Kidney capillary endothelial cell (primary cell): ENCODE measurements at regions not wholly inside any gene's neighbourhood (a gene's known extent, or its start where the extent isn't known, plus 50 kb on each side); places are given as distances from the start of the nearest gene placed in this dataset.

ENCODE experiments used
- DNase-seq: peaks from one replicate; pipeline ENCODE4 v3.0.0-alpha.2; 2018; ENCODE audit warnings: low spot score

DNA sequence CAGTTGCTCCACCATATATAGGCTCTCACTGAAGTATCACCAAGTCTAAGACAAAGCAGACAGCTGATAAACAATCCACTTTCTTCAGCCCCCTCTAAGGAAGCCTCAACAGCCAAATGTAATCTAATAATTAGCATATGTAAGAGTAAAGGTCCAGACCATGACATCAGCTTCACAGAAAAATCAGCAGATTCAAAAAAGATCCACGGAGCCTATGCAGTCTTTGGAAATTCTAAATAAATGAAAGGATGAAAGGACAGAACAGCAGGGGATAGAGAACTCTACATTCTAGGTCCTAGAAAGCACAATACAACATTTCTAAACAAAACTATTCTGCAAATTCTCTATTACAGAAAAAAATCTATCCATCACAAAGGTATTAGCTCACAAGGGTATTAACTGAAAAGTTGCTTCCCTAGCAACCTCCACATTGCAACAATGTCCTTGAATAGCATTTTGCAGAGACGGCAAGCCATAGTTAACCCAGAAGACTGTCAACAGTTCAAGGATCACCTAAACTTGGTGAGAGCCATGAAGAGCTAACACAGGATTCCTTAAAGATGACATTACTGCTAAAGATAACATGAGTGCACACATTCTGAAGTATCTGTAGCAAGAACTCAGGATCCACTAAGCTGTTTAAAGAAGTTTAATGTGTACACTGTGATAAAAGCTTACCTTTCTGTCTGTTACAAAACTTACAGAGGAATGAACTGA, 74.3 kb downstream of the SIPA1L2 start:
- DNase-seq, result no peak

DNA sequence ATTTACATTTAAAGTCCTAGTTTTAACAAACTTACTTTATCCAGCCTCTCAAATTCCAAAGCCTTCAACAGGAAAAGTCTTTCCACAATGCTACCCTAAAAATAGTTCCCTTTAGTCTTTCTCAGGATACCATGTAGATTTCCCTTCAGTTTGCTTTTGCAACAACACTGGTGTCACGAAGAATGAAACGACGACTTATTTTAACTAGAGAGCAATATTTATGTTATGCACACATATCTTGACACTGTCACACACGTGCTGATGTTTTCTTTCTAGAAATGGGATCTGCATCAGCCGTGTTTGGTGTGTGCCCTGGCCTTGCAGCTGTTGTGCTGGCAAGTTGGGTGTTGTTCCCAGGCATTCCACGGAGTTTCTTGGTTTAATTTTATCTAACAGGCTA, 75.5 kb downstream of the SIPA1L2 start:
- DNase-seq, result no peak

DNA sequence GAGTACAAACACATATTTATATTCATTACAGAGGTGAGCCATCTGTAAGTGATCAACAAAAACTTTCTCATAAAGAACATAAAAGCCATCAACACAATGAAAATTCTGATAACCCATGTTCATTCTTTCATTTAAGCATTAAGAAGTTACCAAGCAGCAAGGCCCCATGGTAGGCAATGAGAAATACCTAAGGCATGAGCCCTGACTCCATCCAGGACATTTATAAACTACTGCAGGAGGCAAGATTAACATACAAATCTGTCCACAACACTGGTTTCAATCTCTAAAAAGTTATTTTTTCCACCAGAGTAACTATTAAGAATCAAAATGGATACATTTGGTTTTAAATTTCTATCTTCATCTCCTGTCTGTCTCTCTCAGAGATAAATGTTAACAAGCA, 76.1 kb downstream of the SIPA1L2 start:
- DNase-seq, result no peak

DNA sequence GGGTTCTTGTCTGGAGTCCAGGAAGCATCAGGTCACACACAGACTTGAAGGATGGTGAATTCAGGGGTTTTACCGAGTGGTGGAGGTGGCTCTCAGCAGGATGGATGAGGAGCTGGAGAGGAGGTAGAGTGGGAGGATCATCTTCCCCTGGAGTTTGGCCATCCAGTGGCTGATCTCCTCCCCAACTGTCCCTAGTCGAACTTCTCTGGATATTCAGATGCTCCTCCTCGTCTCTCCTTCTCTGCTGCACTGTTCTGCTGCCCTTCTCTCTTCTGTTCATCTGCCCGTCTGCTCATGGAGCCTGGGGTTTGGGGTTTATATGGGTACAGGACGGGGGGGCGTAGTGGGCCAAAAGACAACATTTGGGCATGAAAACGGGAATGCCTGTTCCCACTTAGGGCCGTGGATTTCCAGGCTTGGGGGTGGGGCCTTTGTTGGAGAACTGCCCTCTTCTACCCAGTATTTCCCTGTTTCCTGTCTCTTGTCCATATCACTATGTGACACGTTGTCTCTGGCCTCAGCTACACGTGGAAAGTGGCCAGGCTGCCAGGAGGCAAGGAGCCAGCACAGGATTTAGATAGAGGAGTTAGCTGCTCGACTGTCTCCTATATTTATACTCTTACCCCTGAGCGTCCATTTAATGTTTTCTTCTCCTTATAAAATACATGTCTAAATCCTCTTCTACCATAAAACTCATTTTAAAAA, 76.7 kb downstream of the SIPA1L2 start:
- DNase-seq, result no peak

DNA sequence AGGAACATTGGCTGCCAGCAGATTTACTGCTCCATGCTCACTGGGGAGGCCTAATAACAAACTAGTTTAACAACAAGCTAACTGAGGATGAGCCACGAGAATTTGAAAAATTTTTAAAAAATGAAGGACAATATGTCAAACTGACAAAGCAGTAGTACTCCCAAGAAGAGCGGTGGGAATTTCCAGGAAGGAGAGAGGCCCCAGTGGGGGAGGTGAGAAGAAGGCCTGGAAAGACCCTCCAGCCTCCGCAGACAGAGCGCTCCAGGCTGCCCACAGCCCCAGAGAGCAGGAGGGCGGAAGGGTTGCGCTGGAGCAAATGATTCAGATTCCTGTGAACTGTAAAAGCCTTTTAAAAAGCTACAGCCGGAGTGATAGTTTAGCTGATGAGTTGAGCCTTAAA, 78.5 kb downstream of the SIPA1L2 start:
- DNase-seq, result no peak

DNA sequence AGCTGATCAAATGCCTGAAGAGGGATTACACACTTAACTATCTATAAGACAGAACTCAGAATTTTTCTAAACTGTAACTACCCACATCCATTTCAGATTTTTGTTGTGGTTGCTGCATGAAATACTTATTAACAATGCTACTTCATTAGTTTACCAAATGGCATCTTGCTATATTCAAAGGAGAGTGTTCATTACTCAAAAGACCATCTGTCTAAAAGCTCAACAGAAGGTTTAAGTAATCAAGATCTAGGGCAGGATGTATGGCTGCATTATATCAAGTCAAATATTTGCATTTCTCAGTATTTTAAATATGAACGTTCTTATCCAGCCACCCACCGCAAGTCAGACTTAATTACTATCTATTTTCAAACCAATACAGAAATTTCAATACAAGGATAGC, 79.9 kb downstream of the SIPA1L2 start:
- no peak for DNase-seq

DNA sequence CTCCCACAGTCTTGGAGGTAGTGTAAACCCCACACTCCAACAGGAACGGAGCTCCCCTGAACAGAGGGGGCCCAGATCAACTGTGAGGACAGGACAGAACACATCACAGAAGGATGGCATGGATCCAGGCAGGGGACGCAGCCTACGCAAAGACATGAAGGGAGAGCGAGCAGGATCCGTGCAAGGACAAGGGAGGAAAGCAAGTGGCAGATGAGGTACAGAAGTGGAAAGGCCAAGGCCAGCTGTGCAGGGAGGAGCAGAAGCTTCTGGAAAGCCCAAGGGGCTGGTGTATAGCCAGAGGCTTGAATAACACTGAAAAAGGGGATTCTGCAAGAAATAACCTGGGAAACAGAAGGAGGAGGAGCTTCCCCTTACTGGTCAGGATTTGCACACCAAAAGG, 81.2 kb downstream of the SIPA1L2 start:
- DNase-seq, result no peak

DNA sequence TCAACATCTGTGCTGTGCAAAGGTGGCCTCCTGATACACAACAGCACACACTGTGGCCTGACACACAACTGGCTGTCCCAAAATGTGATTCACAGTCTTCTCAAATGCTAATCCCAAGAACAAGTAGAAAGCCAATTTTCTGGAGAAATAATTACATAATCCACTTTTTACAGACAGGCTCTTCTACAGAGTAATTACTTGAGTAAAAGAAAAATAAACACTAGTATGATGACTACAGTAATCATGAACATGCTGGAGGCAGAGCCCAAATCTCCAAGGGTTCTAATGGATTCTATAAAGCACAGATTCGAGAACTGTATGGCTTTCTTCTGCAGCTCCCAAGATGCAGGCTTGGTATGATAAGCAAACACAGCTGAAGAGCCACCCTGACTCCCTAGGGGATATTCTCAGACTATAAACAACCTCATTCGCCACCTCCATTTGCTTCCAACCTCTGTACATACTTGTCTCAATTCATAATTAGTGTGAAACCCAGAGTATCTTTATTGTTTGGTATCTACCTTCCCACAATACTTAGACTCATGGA, 81.9 kb downstream of the SIPA1L2 start:
- no peak for DNase-seq

DNA sequence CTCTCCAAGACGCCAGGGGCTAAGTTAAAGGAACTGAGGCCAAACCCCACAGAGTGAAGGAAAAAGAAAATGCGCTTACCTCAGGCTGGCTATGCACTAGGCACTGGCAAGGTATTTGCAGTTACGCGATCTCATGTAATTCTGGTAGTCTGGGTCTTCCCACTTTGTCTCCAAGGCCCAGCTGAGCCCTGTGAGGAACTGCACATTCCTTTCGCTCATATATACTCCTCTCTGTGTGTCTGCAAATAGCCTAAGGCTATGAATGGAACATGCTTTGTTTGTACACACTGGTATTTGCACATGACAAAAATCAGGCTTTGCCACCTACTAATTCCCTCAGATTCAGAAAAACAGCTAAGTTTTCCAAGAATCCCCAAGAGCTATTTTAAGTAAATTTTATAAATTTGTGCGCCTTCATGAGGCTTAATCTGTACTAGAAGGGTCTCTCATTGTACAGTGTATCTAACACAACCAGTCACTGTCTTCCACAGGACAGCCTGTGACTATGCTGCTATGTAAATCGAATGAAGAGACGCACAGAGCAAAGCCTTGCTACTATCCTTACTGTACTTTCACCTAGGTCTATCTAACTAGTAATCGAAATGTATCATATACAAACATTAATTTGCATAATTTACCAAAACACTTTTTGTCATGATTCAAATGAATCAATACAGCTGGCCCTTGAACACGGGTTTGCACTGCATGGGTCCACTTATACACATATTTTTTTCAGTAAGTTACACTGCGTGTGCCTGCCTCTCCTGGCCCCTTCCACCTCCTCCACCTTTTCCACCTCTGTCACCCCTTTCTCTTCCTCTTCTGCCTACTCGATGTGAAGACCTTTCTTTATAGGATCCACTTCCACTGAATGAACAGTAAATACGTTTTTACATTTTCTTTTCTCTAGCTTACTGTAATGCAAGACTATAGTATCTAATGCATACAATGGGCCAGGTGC, 87.0 kb downstream of the SIPA1L2 start:
- DNase-seq, result no peak

DNA sequence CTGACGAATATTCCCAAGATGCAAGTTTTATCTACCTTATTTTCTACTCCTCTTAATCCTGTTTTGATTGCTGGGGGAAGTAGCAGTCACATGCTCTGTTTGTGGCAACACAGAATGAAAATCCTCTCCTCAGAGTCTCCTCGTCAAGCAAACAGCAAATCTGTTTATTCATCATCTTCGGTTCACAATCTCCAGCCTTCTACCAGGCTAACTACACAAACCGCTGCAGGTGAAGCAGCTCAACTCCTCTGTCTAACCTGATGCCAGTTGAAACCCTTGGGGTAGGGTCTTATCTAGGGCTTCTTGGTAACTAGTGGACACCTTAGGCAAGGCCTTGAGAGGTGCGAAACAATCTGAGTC, 91.0 kb downstream of the SIPA1L2 start:
- no peak for DNase-seq

DNA sequence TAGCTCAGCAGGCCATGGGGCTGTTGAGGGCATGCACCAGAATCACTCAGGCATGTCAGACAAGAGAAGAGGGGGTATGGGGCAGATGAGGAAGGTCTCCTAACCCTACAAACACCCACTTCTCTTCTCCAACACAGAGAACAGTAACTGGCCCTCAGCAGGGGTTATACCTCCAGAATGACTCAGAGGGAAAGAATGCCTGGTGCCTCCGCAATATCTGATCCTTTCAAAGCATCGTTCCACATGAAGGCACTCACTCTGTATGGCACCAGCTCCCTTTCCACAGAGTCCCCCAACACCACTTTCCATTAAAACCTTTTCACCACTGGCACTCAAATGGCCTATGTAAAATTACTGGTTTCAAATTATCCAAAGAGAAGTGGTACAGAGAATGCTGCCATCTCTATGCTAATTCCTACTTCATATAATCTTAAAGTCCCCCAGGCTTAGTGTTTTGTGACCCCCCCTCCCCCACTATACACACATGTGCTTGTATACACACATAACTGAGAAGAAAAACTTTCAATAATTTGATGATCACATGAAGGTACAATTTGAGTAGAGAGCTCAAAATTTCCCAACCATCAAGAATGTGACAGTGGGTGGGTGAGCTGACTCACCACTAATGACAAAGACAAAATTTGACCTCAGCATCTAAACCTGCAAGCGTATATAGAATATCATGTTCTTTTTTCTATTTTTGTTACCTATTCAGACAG, 91.5 kb downstream of the SIPA1L2 start:
- DNase-seq, result no peak

DNA sequence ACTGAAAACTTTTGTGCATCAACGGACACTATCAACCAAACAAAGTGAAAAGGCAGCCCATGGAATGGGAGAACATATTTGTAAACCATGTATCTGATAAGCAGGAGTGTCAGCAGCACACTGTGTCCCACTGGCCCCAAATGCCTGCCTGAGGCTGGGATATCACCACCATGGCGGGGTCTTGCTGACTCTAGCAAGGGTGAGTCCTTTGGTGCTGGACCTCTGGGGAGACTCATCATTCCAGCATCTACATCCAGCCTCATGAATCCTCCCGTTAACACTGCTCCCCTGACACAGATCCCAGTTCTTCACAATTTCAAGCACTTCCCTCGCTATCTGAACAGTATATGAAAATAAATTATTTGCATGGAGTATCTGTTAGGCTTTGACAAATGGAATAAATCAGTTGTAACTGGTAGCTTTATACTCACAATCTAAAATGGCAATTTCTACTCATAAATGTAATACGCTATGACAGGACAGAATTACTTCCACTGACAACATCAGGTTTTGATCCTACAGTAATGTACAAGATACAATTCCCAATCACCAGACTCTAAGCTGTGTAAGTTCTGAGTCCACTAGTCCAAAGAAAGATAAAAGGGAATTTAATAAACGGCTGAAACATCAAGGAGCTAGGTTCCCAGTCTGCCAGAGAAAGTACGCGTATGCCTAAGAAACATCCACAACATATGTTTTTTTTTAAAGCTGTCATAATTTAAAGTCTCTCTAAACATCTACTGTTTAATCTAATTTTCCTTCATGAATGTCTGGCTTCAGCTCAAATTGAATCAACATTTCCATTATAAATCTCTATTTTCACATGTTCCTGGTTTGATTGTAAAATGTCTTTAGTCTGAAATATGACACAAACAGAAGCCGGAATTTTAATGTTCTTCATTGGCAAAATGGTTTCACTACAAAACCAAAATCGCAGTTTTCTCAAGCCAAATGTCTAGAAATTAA, 95.1 kb downstream of the SIPA1L2 start:
- no peak for DNase-seq

DNA sequence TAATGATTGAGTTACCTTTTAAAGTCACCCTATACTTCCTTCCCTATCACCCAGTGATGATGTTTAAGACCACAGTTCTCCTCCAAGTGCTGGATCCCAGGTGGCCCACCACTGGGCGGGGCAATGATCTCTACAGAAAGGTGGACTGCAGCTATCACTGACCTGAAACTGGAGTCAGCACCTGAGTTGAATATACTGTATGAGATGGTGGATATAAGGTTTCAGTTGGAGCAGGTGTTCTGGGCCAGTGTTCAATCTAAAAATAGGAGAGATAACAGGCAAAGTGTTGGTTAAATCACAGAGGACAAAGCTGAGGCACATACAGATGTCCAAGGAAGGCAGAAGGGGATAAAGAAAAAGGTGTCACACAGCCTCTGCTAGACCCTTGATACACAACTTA, 96.6 kb downstream of the SIPA1L2 start:
- DNase-seq, result no peak

DNA sequence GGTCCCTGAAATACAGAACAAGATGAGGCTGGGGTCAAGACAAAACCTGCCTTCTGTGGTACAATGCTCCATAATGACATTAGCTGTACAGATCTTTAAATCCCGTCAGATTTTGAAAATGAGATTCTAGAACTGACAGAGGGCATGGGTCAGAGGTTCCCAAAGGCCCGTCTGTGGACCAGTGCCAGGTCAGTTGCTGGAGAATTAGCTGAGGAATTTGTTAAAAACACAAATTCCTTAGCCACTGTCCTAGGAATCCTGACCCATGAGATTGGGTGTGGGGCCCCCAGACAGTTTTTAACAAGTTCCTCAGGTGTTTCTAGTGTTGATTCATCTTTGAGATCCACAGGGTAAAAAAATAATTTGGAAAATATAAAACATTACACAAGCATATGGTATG, 97.0 kb downstream of the SIPA1L2 start:
- no peak for DNase-seq

DNA sequence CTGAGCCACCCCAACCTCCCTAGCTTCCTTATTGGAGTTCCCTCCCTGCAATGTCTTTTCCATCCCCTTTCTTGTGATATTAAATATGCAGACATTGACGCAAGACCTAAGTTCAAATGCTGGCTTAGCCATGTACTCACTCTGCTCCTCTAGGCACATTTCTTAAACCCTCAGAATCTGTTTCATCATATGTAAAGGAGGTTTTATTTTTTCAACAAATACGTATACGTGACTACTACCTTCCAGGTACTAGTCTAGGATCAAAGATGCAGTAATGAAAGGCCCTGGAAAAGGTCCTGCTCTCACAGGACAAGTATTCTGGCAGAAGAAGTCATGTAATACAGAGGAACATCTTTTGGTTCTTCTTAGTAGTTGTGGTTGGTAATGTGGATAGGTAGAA, 98.6 kb downstream of the SIPA1L2 start:
- DNase-seq, result no peak

DNA sequence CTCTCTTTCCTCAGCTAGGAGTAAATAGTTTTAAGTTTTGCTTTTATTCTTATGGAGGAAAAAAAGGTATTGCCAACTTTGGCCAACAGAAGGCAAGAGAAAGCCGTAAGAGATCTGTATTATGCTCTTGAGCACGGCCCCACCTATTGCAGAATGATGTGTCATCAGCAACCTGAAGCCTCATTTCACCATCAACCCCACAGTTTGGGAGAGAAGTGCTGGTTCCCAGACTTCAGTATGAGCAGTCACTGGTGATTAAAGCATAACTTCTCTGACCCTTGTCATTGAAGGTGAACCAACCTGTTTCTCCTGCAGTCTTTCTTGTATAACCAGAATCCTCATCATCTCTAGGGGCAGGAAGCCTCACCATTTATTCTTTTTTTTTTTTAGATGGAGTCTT, 100.2 kb downstream of the SIPA1L2 start:
- no peak for DNase-seq

DNA sequence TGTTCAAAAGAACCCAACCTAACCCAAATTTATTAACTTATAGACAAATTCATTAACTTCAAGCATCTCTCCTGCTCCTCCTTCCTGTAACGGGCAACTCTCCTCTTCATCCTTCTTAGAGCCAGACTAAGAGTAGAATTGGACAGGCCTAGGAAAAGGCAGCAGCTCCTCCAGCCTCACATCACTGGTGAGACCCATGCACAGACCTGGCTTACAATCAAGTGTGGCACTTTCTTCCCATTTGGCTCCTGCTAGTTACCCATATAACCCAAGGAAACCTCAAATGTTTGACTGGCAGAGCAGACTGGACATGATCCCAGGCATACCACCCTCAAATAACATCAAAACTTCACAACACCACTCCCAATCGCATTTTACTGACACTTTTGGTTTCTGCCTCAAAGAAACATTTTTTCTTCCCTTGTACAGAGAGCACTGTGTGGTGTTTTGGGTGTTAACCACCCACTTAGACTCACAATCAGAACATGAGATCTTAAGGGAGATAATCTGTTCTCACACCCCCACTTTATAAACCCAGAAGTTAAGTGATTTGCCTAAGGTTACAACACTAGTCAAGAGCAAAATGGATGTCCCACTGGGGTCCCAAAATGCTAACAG, 101.4 kb downstream of the SIPA1L2 start:
- no peak for DNase-seq

DNA sequence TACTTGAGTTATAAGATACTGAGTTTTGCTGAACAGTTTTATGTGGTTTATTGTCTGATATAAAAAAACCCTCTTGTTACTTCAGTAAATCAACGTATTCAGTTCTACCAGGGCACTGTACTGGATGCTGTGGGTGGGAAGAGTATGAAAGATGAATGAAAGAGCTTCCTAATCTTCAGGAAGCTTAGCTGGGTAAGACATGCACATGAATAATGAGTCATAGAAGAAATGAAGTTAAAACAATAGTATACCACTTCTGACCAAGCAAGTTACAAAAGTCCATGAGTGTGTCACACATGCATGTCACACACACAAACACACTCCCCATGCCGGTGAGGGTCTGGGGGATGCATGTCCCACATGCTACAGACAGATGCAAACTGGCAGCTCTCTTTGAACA, 105.9 kb downstream of the SIPA1L2 start:
- peak; percentile 71 for DNase-seq

DNA sequence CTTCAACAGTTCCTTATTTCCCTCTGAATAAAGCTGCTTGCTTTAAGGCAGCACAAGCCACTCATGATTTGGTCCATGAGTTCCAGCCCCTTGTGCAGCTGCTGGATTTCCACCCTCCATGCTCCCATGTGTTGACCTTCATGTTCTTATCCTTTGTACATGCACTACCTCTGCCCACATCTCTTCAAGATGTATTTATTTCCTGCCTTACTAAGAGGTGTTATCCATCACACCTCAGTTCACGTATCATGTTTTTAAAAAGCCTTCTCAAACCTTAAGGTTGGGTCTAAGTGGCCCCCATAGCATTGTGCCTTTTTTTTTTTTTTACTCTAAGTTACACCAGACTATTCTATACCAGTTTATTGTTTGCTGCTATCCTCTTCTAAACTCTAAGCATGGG, 107.7 kb downstream of the SIPA1L2 start:
- DNase-seq, result no peak

DNA sequence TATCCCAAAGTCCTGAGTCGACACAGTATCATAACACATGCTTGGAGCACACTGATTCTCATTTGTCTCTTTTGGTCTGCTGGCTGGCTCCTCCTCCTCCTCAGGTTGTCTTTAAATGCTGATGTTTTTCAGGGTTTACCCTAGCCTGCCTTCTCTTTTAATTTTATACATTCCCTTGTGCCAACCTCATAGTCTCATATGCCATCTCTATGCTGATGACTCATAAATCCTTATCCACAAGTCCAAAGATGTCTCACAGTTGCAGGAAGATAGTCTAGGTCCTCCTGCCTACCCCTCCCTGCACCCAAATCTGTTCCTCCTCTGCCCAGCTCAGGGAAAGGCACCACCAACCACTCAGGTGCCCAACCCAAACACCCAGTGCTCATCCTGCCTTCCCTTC, 108.3 kb downstream of the SIPA1L2 start:
- DNase-seq, result no peak
